Esophagus squamous epithelium (tissue), 4 donors: ENCODE measurements at regions not wholly inside any gene's neighbourhood (a gene's known extent, or its start where the extent isn't known, plus 50 kb on each side); places are given as distances from the start of the nearest gene placed in this dataset.

Experiments used
- CTCF ChIP-seq, 6 experiments: fragments of 450-650 bp in 4 of 6; fragments of 200-600 bp in 2 of 6; sonication (generic) in 2 of 6; IDR thresholded peaks; one replicate each; pipeline ENCODE4 v1.5.1; 2016 to 2019; ENCODE audit warnings: antibody characterized with exemption in 6 of 6, mild to moderate bottlenecking in 4 of 6, moderate library complexity in 4 of 6
- POLR2A ChIP-seq, 4 donors: fragments of 450-650 bp; IDR thresholded peaks; one replicate each; pipeline ENCODE4 v1.6.1; 2017; ENCODE audit warnings: antibody characterized with exemption in 4 of 4, mild to moderate bottlenecking in 4 of 4, moderate library complexity in 3 of 4

- TF ChIP-seq CTCF (IDR thresholded peaks at IDR 0.05) = no peak
- no peak for TF ChIP-seq POLR2A (IDR thresholded peaks at IDR 0.05)
Measured at GRCh38 chr20:63124092-63124781, 91.7 kb downstream of the YTHDF1 start.
